ENCODE measurements at regions not wholly inside any gene's neighbourhood (a gene's known extent, or its start where the extent isn't known, plus 50 kb on each side); places are given as distances from the start of the nearest gene placed in this dataset.

DNA sequence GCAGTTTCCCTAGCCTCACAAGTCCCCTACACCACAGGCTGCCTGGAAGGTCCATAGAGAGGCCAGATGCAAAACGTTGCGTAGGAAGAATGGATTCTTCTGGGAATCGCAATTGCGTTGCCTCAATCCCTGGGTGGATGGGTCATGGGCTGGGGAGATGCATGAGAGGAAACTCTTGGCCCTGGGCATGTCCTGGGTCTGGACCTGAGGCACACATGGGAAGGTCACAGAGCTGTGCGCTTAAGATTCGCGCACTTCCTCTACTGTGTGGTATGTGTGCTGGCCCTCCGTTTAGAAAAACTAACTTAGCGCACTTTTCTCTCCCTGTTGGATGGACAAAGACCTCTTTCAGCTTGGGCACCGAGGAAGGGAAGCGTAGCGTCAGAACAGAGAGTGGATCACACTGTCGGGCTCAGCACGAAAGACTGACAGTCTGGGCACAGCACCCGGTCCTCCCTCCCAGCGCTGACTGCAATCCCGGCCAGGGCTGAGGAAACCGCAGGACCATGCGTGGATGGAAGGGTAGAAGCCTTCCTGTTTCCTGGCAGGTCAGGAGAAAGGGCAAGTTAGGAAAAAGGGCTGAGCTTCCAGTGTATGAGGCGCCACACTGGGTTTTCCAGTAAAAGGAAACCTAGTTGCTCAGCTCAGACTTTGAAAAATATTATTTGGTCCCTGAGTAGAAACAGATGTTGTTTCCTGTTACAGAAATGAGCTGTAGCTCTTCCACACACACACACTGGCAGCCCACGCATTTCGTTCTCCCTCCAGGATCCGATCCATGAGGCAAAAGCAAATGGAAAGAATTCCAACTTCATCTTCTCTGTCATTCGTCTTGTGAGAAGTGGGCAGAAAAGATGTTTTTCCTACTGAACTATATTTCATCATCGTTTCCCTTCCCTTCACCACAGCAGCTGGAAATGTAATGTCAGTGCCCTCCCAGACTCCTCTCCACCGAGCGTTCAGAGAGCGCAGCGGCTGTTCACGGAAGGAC, 86.0 kb downstream of the ING1 start:
- no peak overlapping the region for H3K27ac Mint-ChIP-seq (ENCODE audit: unreplicated experiment)
- ChIA-PET POLR2A (no interaction called here), CTCF (interaction anchor here (0.5 kb wide), 1 partner anchor 29 kb away, joined by 5 read pairs; no protein-coding TSS in a partner anchor)
- H3K27me3 Mint-ChIP-seq (ENCODE audit: insufficient read depth, unreplicated experiment): peaks cover 35% of the 10 kb centered on the region
- Histone ChIP-seq H3K4me1 (no peaks in the 10 kb centered on the region), H3K4me3 (ENCODE audit: low read depth, low read length) (no peak overlapping the region), H3K9me3 (no peaks in the 10 kb centered on the region), H3K36me3 (ENCODE audit: control insufficient read depth, insufficient read depth, low read length) (no peaks in the 10 kb centered on the region), H3K27me3 (replicated peaks; ENCODE audit: control insufficient read depth, insufficient read depth, low read length) (peaks cover 1% of the 10 kb centered on the region; the same call in 1 of the 2 replicates)
- H3K9me3 Mint-ChIP-seq (ENCODE audit: unreplicated experiment): no peaks in the 10 kb centered on the region
- no peak overlapping the region for H3K4me3 Mint-ChIP-seq (ENCODE audit: unreplicated experiment)
- no peak for DNase-seq
- intact Hi-C loops (cut with micrococcal nuclease; ENCODE audit: unreplicated experiment): no loop called here
- H3K36me3 Mint-ChIP-seq (ENCODE audit: insufficient read depth, unreplicated experiment): no peaks in the 10 kb centered on the region
- BruUV-seq (replicated peaks): no TSS peak
- H3K4me1 Mint-ChIP-seq (ENCODE audit: low read depth, unreplicated experiment): no peaks in the 10 kb centered on the region
- TF ChIP-seq, protein P1, sequence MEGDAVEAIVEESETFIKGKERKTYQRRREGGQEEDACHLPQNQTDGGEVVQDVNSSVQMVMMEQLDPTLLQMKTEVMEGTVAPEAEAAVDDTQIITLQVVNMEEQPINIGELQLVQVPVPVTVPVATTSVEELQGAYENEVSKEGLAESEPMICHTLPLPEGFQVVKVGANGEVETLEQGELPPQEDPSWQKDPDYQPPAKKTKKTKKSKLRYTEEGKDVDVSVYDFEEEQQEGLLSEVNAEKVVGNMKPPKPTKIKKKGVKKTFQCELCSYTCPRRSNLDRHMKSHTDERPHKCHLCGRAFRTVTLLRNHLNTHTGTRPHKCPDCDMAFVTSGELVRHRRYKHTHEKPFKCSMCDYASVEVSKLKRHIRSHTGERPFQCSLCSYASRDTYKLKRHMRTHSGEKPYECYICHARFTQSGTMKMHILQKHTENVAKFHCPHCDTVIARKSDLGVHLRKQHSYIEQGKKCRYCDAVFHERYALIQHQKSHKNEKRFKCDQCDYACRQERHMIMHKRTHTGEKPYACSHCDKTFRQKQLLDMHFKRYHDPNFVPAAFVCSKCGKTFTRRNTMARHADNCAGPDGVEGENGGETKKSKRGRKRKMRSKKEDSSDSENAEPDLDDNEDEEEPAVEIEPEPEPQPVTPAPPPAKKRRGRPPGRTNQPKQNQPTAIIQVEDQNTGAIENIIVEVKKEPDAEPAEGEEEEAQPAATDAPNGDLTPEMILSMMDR (IDR thresholded peaks at IDR 0.05; ENCODE audit: insufficient read depth in 1 of 2, low read depth in 1 of 2, low read length in 1 of 2, severe bottlenecking in 1 of 2, unreplicated experiment in 1 of 2): no peak

DNA sequence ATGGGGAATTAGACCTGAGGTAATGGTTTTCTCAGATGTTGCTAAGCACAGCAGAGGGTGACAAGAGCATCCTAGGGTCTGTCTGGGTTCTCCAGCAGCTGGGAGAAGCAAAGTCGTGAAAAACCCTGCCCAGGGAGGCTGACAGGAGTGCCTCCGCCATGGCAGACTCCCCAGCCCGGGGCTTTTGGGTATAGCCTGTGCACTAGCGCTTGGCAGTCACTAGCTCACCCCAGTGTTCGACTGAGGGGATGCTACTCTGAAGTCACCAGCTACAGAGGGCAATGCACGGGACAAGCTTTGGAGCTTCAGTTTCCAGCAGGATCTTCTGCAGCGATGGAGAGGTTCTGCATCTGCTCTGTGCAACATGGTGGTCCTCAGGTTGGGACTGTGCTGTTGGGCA, 87.5 kb downstream of the ING1 start:
- no peak overlapping the region for H3K27ac Mint-ChIP-seq (ENCODE audit: unreplicated experiment)
- Histone ChIP-seq H3K36me3 (ENCODE audit: control insufficient read depth, insufficient read depth, low read length) (no peaks in the 10 kb centered on the region), H3K9me3 (no peaks in the 10 kb centered on the region), H3K4me1 (no peaks in the 10 kb centered on the region), H3K27me3 (replicated peaks; ENCODE audit: control insufficient read depth, insufficient read depth, low read length) (peaks cover 1% of the 10 kb centered on the region; the same call in 1 of the 2 replicates), H3K4me3 (ENCODE audit: low read depth, low read length) (no peak overlapping the region)
- POLR2A ChIA-PET: no interaction called here
- TF ChIP-seq, protein P1 (IDR thresholded peaks at IDR 0.05; ENCODE audit: insufficient read depth in 1 of 2, low read depth in 1 of 2, low read length in 1 of 2, severe bottlenecking in 1 of 2, unreplicated experiment in 1 of 2): no peak
- intact Hi-C loops (cut with micrococcal nuclease; ENCODE audit: unreplicated experiment): no loop called here
- no peak overlapping the region for H3K4me3 Mint-ChIP-seq (ENCODE audit: unreplicated experiment)
- no TSS peak for BruUV-seq (replicated peaks)
- DNase-seq: no peak
- no peaks in the 10 kb centered on the region for H3K4me1 Mint-ChIP-seq (ENCODE audit: low read depth, unreplicated experiment)
- no peaks in the 10 kb centered on the region for H3K9me3 Mint-ChIP-seq (ENCODE audit: unreplicated experiment)
- H3K36me3 Mint-ChIP-seq (ENCODE audit: insufficient read depth, unreplicated experiment): no peaks in the 10 kb centered on the region
- H3K27me3 Mint-ChIP-seq (ENCODE audit: insufficient read depth, unreplicated experiment): peaks cover 28% of the 10 kb centered on the region
- CTCF ChIA-PET: interaction anchor here (1.1 kb wide), 1 partner anchor 118 kb away, joined by 3 read pairs; no protein-coding TSS in a partner anchor

DNA sequence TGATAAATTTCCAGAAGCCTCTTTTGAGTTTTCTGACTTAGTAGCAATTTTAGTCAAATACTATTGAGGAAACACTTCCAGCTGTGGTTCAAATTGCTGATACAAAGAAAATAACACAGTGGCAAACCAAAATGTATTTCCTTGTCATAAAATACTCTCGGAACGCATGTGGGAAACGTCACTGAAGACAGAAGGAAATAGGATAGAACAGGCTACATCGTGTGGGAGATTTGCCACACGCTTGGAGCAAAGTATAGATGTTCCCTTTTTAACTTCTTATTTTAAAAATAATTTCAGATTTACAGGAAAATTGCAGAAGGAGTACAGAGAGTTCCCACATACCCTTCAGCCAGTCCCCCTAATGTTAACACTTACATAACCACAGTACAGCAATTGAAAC, 88.8 kb downstream of the ING1 start:
- H3K4me1 Mint-ChIP-seq (ENCODE audit: low read depth, unreplicated experiment): no peaks in the 10 kb centered on the region
- TF ChIP-seq, protein P1 (IDR thresholded peaks at IDR 0.05; ENCODE audit: insufficient read depth in 1 of 2, low read depth in 1 of 2, low read length in 1 of 2, severe bottlenecking in 1 of 2, unreplicated experiment in 1 of 2): no peak
- peaks cover 20% of the 10 kb centered on the region for H3K27me3 Mint-ChIP-seq (ENCODE audit: insufficient read depth, unreplicated experiment)
- no peak overlapping the region for H3K4me3 ChIP-seq (ENCODE audit: low read depth, low read length)
- no peak overlapping the region for H3K4me3 Mint-ChIP-seq (ENCODE audit: unreplicated experiment)
- no peak for DNase-seq
- POLR2A ChIA-PET: no interaction called here
- H3K4me1 ChIP-seq: no peaks in the 10 kb centered on the region
- H3K9me3 ChIP-seq: no peaks in the 10 kb centered on the region
- BruUV-seq (replicated peaks): no TSS peak
- peaks cover 1% of the 10 kb centered on the region; the same call in 1 of the 2 replicates for H3K27me3 ChIP-seq (replicated peaks; ENCODE audit: control insufficient read depth, insufficient read depth, low read length)
- CTCF ChIA-PET: no interaction called here
- no peaks in the 10 kb centered on the region for H3K9me3 Mint-ChIP-seq (ENCODE audit: unreplicated experiment)
- no peaks in the 10 kb centered on the region for H3K36me3 Mint-ChIP-seq (ENCODE audit: insufficient read depth, unreplicated experiment)
- no peaks in the 10 kb centered on the region for H3K36me3 ChIP-seq (ENCODE audit: control insufficient read depth, insufficient read depth, low read length)
- intact Hi-C loops (cut with micrococcal nuclease; ENCODE audit: unreplicated experiment): no loop called here
- no peak overlapping the region for H3K27ac Mint-ChIP-seq (ENCODE audit: unreplicated experiment)
